CD4-positive, alpha-beta T cell (primary cell): ENCODE measurements at regions not wholly inside any gene's neighbourhood (a gene's known extent, or its start where the extent isn't known, plus 50 kb on each side); places are given as distances from the start of the nearest gene placed in this dataset.

Source experiments
- ATAC-seq: fragments of 200-7000 bp; cut with Tn5 transposase; one replicate; pipeline ENCODE4 v1.10.0; 2022; ENCODE audit warnings: mild to moderate bottlenecking; ENCODE audit not compliant: poor library complexity
- CTCF ChIA-PET: fragments of 350-600 bp; sonication (Branson Sonifier 250); formaldehyde crosslinking; loops from one replicate; lab custom pipeline; 2021; ENCODE audit warnings: antibody characterized with exemption, inconsistent platforms; lab: Charles Lee
- POLR2A ChIA-PET: fragments of 350-600 bp; sonication (Branson Sonifier 250); formaldehyde crosslinking; loops from one replicate; lab custom pipeline; 2021; ENCODE audit warnings: antibody characterized with exemption, inconsistent platforms; lab: Charles Lee
- DNase-seq, 14 experiments: peaks; one replicate each; pipeline ENCODE4 v3.0.0-alpha.2; 2013 to 2020; ENCODE audit warnings: mixed read lengths in 2 of 14
- H3K27ac ChIP-seq, 2 donors: one replicate each; pipeline versions ENCODE4 v1.5.1 to v1.7.0; 2013; ENCODE audit warnings: low read length in 2 of 2, low read depth in 1 of 2, mild to moderate bottlenecking in 1 of 2
- H3K27me3 ChIP-seq, 2 experiments: 1 replicate in 1 of 2; 2 replicates in 1 of 2; pipeline versions ENCODE4 v1.6.1 to v1.7.0; 2013; ENCODE audit warnings: low read length in 2 of 2, control low read depth in 1 of 2, mild to moderate bottlenecking in 1 of 2, moderate library complexity in 1 of 2; ENCODE audit not compliant: insufficient read depth in 2 of 2, control insufficient read depth in 1 of 2
- H3K36me3 ChIP-seq: one replicate; pipeline ENCODE4 v1.6.1; 2013; ENCODE audit warnings: low read length, control low read depth; ENCODE audit not compliant: insufficient read depth
- H3K4me1 ChIP-seq: one replicate; pipeline ENCODE4 v1.6.1; 2013; ENCODE audit warnings: low read length, control low read depth; ENCODE audit not compliant: insufficient read depth
- H3K4me3 ChIP-seq: one replicate; pipeline ENCODE4 v1.5.1; 2013; ENCODE audit warnings: mild to moderate bottlenecking, low read length, moderate library complexity
- H3K9me3 ChIP-seq, 2 experiments: 1 replicate in 1 of 2; 2 replicates in 1 of 2; pipeline versions ENCODE4 v1.6.1 to v1.7.0; 2013; ENCODE audit warnings: low read length in 2 of 2, mild to moderate bottlenecking in 2 of 2, control low read depth in 1 of 2, moderate library complexity in 1 of 2; ENCODE audit not compliant: control insufficient read depth in 1 of 2, insufficient read depth in 1 of 2
- H3K27ac Mint-ChIP-seq: one replicate; pipeline ENCODE4 v1.8.0; 2020; ENCODE audit warnings: mixed read lengths
- H3K27me3 Mint-ChIP-seq: one replicate; pipeline ENCODE4 v1.8.0; 2021; ENCODE audit warnings: mixed read lengths
- H3K36me3 Mint-ChIP-seq: one replicate; pipeline ENCODE4 v1.8.0; 2021; ENCODE audit warnings: low read depth, mixed read lengths
- H3K4me1 Mint-ChIP-seq: one replicate; pipeline ENCODE4 v1.8.0; 2021; ENCODE audit warnings: low read depth, mixed read lengths
- H3K4me3 Mint-ChIP-seq: one replicate; pipeline ENCODE4 v1.8.0; 2020; ENCODE audit warnings: mild to moderate bottlenecking, mixed read lengths
- H3K9me3 Mint-ChIP-seq: one replicate; pipeline ENCODE4 v1.8.0; 2020; ENCODE audit warnings: mixed read lengths
- CTCF ChIP-seq: fragments of 200-600 bp; IDR thresholded peaks from one replicate; pipeline ENCODE4 v1.8.0; 2022; ENCODE audit warnings: antibody characterized with exemption, mild to moderate bottlenecking
- intact Hi-C, 2 experiments: fragments of 100-400 bp; cut with DNase I in 1 of 2; cut with micrococcal nuclease in 1 of 2; formaldehyde crosslinking; loops; one replicate each; pipeline versions ENCODE4 v1.15.1 to v1.9.0; 2023 to 2025; cut with DNase I, micrococcal nuclease

- ATAC-seq: no peak
- no peak overlapping the region for H3K27ac Mint-ChIP-seq
- CTCF ChIA-PET: no interaction called here
Measured at GRCh38 chr18:78519394-78520062, 460.1 kb upstream of the SALL3 start.

GRCh38 chr18:78521136-78521535 is 458.5 kb upstream of the SALL3 start:
- ChIA-PET POLR2A (no interaction called here), CTCF (no interaction called here)
- Histone ChIP-seq H3K36me3 (no peaks in the 10 kb centered on the region), H3K4me3 (no peak overlapping the region), H3K4me1 (no peaks in the 10 kb centered on the region), H3K27ac (no peak overlapping the region), H3K9me3 (peaks cover 0 to 47% of the 10 kb centered on the region in 2 experiments), H3K27me3 (no peaks in the 10 kb centered on the region)
- DNase-seq (no peak), ATAC-seq (no peak)
- Mint-ChIP-seq H3K27me3 (peaks cover 10% of the 10 kb centered on the region), H3K36me3 (no peaks in the 10 kb centered on the region), H3K27ac (no peak overlapping the region), H3K4me3 (no peak overlapping the region), H3K9me3 (peaks cover 2% of the 10 kb centered on the region), H3K4me1 (no peaks in the 10 kb centered on the region)
- no peak for TF ChIP-seq CTCF
- intact Hi-C loops: no loop called here

More at GRCh38 chr18:78519394-78520062, 460.1 kb upstream of the SALL3 start:
- no peak overlapping the region for H3K4me3 Mint-ChIP-seq
- H3K27me3 Mint-ChIP-seq: peaks cover 5% of the 10 kb centered on the region
- intact Hi-C loops: no loop called here
- no peaks in the 10 kb centered on the region for H3K36me3 Mint-ChIP-seq
- Histone ChIP-seq H3K9me3 (peaks cover 0 to 54% of the 10 kb centered on the region in 2 experiments), H3K36me3 (no peaks in the 10 kb centered on the region), H3K4me1 (no peaks in the 10 kb centered on the region), H3K27ac (no peak overlapping the region), H3K27me3 (no peaks in the 10 kb centered on the region), H3K4me3 (no peak overlapping the region)
- DNase-seq: no peak
- no peaks in the 10 kb centered on the region for H3K4me1 Mint-ChIP-seq
- POLR2A ChIA-PET: no interaction called here
- H3K9me3 Mint-ChIP-seq: peaks cover 2% of the 10 kb centered on the region
- TF ChIP-seq CTCF: no peak

- CTCF ChIA-PET: no interaction called here
- no peak for DNase-seq
- H3K36me3 ChIP-seq: no peaks in the 10 kb centered on the region
- no peak overlapping the region for H3K27ac Mint-ChIP-seq
- no peak overlapping the region for H3K27ac ChIP-seq
- H3K9me3 Mint-ChIP-seq: peaks cover 2% of the 10 kb centered on the region
- peaks cover 5% of the 10 kb centered on the region for H3K27me3 Mint-ChIP-seq
- no peak for ATAC-seq
- H3K36me3 Mint-ChIP-seq: no peaks in the 10 kb centered on the region
- no peaks in the 10 kb centered on the region for H3K27me3 ChIP-seq
- H3K4me3 ChIP-seq: no peak overlapping the region
- POLR2A ChIA-PET: no interaction called here
- TF ChIP-seq CTCF: no peak
- H3K4me1 Mint-ChIP-seq: no peaks in the 10 kb centered on the region
- H3K4me1 ChIP-seq: no peaks in the 10 kb centered on the region
- intact Hi-C loops: no loop called here
- peaks cover 0 to 47% of the 10 kb centered on the region in 2 experiments for H3K9me3 ChIP-seq
- H3K4me3 Mint-ChIP-seq: no peak overlapping the region
Measured at GRCh38 chr18:78521744-78522143, 457.9 kb upstream of the SALL3 start.
